ENCODE measurements at regions not wholly inside any gene's neighbourhood (a gene's known extent, or its start where the extent isn't known, plus 50 kb on each side); places are given as distances from the start of the nearest gene placed in this dataset.

GRCh38 chr9:6703898-6704639, 53.7 kb upstream of the KDM4C start:
- peak; percentile 88 for DNase-seq (ENCODE audit: low spot score)
- in situ Hi-C loops (cut with HindIII; ENCODE audit: low sequenced_read_pairs): no loop called here

GRCh38 chr9:6702707-6703106, 55.1 kb upstream of the KDM4C start:
- in situ Hi-C loops (cut with HindIII; ENCODE audit: low sequenced_read_pairs): no loop called here
- DNase-seq (ENCODE audit: low spot score): no peak

- in situ Hi-C loops (cut with HindIII; ENCODE audit: low sequenced_read_pairs): no loop called here
Measured at GRCh38 chr9:6696178-6696577, 50.6 kb upstream of the GLDC start.

GRCh38 chr9:6695121-6695814, 49.7 kb upstream of the GLDC start:
- in situ Hi-C loops (cut with HindIII; ENCODE audit: low sequenced_read_pairs): no loop called here
- DNase-seq (ENCODE audit: low spot score): no peak

More at GRCh38 chr9:6696178-6696577, 50.6 kb upstream of the GLDC start:
- no peak for DNase-seq (ENCODE audit: low spot score)
